ENCODE measurements at regions not wholly inside any gene's neighbourhood (a gene's known extent, or its start where the extent isn't known, plus 50 kb on each side); places are given as distances from the start of the nearest gene placed in this dataset.

GRCh38 chr10:22071332-22071731 lies 67.8 kb upstream of the DNAJC1 start:
- no peak for DNase-seq

DNA sequence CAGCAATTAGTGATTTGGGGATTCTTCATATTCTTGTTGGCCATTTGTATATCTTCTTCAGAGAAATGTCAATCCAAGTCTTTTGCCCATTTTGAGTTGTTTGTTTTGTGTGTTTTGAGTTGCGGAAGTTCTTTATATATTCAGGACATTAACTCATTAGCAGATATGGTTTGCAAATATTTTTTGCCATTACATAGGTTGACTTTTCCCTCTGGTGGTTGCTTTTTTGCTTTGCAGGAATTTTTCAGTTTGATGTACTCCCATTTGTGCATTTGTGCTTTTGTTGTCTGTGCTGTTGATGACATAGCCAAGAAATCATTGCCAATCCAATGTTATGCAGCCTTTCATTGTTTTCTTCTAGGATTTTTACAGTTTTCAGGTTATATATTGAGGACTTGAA lies 63.6 kb upstream of the DNAJC1 start:
- no peak for DNase-seq

DNA sequence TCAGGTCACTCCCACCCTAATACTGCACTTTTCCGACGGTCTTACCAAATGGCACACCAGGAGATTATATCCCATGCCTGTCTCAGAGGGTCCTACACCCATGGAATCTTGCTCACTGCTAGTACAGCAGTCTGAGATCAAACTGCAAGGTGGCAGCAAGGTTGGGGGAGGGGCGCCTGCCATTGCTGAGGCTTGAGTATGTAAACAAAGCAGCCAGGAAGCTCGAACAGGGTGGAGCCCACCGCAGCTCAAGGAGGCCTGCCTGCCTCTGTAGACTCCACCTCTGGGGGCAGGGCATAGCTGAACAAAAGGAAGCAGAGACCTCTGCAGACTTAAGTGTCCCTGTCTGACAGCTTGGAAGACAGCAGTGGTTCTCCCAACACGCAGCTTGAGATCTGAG lies 57.5 kb upstream of the DNAJC1 start:
- peak in 2 of 4 experiments; percentile 3 to 19 for DNase-seq

GRCh38 chr10:22058201-22058600 lies 54.7 kb upstream of the DNAJC1 start:
- no peak for DNase-seq

DNA sequence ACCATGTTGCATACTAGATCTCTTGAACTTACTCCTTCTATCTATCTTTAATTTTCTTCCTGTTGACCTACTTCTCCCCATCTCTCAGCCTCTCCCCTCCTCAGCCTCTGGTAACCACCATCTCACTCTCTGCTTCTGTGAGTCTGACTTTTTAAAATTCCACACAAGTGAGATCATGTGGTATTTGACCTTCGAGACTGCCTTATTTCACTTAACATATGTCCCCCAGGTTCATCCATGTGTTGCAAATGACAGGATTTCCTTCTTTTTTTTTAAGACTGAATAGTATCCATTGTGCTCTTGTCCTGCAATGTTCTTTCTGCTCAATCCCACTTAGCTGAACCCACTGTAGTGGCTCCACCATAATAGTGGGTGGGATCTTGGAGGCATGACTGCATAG lies 51.4 kb upstream of the DNAJC1 start:
- DNase-seq: no peak
